ENCODE measurements at regions not wholly inside any gene's neighbourhood (a gene's known extent, or its start where the extent isn't known, plus 50 kb on each side); places are given as distances from the start of the nearest gene placed in this dataset.
"Not testable (repeated sequence)": the region's sequence is repeated elsewhere in the genome, so short reads cannot be mapped to it uniquely, and the experiment has no call there.

GRCh38 chr2:11877764-11878163 is 131.3 kb downstream of the LPIN1 start:
- DNase-seq = no peak

GRCh38 chr2:11885253-11885652 is 138.8 kb downstream of the LPIN1 start:
- DNase-seq = not testable (repeated sequence)

DNA sequence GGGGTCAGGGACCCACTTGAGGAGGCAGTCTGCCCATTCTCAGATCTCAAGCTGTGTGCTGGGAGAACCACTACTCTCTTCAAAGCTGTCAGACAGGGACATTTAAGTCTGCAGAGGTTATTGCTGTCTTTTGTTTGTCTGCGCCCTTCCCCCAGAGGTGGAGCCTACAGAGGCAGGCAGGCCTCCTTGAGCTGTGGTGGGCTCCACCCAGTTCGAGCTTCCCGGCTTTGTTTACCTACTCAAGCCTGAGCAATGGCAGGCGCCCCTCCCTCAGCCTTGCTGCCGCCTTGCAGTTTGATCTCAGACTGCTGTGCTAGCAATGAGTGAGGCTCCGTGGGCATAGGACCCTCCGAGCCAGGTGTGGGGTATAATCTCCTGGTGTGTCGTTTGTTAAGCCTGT is 140.5 kb downstream of the LPIN1 start:
- DNase-seq = not testable (repeated sequence)

- DNase-seq = no peak
These were observed 142.8 kb downstream of the LPIN1 start for GRCh38 chr2:11889101-11889850.

- no peak for DNase-seq
These were observed 143.4 kb downstream of the LPIN1 start for GRCh38 chr2:11889854-11890253.

DNA sequence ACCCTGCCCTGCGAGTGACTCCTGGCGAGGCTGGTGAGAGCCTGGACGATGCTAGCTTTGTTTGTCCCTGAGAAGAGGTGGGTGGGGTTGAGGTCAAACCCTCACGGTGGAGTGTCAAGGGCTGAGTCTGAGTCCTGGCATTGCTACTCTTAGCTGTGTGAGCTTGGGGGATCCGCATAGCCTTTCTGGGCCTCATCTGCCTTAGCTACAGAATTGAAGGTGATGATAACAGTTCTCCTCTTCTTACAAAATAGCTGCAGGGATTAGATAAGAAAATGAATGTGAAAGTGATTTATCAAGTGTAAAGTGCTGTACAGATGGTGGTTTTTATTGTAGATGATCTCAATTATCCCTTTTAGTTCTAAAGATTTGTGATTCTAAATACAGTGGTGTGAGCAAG is 144.6 kb downstream of the LPIN1 start:
- DNase-seq = no peak

DNA sequence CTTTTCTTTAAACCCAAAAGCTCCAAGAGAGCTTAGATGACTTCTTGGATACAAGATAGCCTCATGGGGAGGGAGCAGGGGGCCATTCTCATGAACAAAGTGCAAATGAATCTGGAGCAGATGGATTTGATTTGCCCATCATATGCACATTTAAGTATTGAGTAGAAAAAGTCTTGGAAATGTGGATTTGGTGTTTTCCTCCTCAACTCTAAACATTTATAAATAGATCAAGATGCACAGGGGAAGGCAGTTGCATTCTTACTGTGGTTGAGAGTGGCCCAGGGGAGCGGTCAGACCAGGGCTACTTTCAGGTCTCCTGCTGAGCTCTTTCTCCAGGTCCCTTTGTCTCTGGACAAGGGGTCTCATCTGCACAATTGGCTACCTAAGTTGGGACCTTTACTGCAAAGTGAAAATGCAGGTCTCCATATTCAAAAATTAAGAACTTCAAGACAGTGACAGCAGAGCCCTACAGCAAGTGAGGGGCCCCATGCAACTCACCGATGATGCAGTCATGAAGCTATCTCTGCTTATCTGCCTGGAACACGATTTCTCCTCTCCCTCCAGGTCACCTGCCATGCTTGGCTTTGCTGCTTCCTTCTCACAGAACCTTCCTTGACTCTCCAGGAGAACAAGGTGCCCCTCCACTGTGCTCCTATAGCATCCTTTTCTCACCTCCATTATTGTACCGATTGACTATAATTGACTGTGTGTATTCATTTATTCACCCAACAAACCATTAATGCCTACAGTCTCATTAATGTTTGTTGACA is 145.4 kb downstream of the LPIN1 start:
- no peak for DNase-seq

- no peak for DNase-seq
These were observed 150.0 kb downstream of the LPIN1 start for GRCh38 chr2:11896386-11896785.

GRCh38 chr2:11898576-11898975 is 152.1 kb downstream of the LPIN1 start:
- DNase-seq = no peak

DNA sequence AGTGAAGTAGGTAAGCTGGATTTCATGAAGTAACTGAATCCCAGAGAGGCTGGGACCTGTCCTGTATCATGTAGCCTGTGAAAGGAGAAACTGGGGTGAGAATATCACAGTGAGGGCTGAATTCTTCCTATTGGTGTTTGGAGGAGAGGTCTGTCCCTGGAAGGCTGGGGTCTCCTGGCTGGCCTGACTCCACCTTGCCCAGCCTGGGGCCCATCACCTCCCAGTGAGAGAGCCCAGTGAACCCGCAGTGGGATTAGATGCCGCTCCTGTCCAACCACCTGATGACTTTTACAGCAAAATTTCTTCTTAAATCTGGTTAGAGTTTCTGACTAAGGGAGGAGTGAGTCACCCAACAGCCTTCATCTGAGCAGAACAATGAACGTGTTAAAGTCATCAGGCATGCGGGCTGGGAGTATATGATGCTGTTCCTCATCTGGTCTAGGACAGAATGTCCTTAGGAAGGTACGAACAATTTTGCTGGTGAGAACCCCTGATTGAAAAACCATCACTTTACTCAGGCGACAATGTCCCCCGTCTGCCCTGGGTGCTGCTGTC is 152.9 kb downstream of the LPIN1 start:
- DNase-seq = no peak

- not testable (repeated sequence) for DNase-seq
These were observed 154.5 kb downstream of the LPIN1 start for GRCh38 chr2:11900891-11901290.

- no peak for DNase-seq
These were observed 155.1 kb downstream of the LPIN1 start for GRCh38 chr2:11901351-11902069.

GRCh38 chr2:11903085-11903606 is 156.7 kb downstream of the LPIN1 start:
- DNase-seq = no peak

- no peak for DNase-seq
These were observed 157.6 kb downstream of the LPIN1 start for GRCh38 chr2:11904029-11904428.

- DNase-seq = no peak
These were observed 158.5 kb downstream of the LPIN1 start for GRCh38 chr2:11904941-11905340.

DNA sequence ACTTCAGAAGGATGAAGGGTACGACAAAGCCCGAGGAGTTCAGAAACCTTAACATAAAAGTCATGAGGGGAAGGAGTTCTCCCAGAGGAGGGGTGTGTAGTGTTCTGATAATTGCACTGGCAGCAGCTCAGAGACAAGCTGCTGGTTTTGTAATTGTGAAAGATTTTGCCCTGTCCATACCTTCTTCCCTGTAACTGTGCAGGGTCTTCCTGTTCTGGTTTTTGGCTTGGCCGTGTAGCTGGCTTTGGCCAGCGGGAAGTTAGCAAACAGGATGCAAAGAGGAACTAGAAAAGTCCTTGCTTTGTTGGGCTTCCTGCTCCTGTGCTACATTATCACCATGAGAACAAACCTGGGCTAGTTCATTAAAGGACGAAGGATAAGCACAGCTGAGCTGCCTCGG is 160.8 kb downstream of the LPIN1 start:
- no peak for DNase-seq

DNA sequence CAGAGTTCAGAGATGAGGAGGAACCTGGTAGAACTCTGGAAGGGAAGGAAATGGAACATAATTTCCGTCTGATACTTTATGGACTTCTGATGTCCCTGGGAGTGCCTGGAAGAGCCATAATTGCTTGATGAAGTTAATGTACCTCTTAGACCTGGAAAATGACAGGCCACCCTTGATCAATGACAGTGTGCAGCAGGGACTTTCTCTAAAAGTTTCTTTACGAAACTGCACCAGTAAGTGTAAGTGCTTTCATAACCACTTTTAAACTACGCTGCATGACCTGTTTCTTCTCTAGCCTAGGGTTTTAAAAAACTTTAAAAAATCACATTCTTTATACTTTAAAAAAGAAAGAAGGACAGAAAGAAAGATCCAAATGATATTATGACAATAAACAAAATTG is 164.5 kb downstream of the LPIN1 start:
- no peak for DNase-seq

DNA sequence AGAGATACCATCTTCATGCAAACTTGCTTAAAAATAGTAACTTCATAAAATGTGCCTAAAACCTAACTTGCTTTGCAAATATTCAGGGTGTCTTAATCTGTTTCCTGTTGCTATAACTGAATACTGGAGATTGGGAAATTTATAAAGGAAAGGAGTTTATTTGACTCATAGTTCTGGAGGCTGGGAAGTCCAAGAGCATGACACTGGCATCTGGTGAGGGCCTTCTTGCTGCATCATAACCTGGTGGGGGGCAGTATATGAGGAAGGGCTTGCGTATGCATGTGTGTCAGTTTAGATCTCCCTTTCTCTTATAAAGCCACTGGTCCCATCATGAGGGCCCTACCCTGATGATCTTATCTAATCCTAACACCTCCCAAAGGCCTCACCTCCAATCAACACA is 166.5 kb downstream of the LPIN1 start:
- DNase-seq = no peak

GRCh38 chr2:11914455-11914854 is 168.0 kb downstream of the LPIN1 start:
- DNase-seq = no peak

DNA sequence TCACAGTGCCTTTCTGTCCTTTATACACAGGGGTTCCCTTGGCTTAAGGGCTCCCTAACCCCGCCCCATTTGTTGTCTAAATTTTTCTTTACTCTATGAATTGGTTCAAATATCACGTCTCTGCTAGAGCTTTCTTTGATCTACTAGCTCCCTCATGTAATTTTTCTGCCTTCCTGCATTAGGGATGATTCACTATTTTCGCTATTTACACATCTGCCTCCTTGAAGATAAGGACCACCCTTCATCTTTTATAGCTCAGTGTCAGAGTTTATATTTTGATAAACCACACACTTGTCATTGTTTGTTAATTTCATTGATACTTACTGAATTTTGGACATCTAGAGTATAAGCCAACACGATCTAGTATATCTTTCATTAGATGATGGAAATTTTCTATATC is 169.2 kb downstream of the LPIN1 start:
- DNase-seq = no peak

GRCh38 chr2:11919953-11920352 is 173.5 kb downstream of the LPIN1 start:
- no peak for DNase-seq

- DNase-seq = no peak
These were observed 174.7 kb downstream of the LPIN1 start for GRCh38 chr2:11920993-11921583.

GRCh38 chr2:11922294-11922693 is 175.9 kb downstream of the LPIN1 start:
- no peak for DNase-seq
